GM18868 (cell line): ENCODE measurements at regions not wholly inside any gene's neighbourhood (a gene's known extent, or its start where the extent isn't known, plus 50 kb on each side); places are given as distances from the start of the nearest gene placed in this dataset.
"Not testable (repeated sequence)": the region's sequence is repeated elsewhere in the genome, so short reads cannot be mapped to it uniquely, and the experiment has no call there.

Source experiments
- ATAC-seq: cut with Tn5 transposase; IDR thresholded peaks from one replicate; pipeline ENCODE4 v1.9.1; 2021; ENCODE audit warnings: mild to moderate bottlenecking, moderate library complexity; ENCODE audit not compliant: unreplicated experiment

DNA sequence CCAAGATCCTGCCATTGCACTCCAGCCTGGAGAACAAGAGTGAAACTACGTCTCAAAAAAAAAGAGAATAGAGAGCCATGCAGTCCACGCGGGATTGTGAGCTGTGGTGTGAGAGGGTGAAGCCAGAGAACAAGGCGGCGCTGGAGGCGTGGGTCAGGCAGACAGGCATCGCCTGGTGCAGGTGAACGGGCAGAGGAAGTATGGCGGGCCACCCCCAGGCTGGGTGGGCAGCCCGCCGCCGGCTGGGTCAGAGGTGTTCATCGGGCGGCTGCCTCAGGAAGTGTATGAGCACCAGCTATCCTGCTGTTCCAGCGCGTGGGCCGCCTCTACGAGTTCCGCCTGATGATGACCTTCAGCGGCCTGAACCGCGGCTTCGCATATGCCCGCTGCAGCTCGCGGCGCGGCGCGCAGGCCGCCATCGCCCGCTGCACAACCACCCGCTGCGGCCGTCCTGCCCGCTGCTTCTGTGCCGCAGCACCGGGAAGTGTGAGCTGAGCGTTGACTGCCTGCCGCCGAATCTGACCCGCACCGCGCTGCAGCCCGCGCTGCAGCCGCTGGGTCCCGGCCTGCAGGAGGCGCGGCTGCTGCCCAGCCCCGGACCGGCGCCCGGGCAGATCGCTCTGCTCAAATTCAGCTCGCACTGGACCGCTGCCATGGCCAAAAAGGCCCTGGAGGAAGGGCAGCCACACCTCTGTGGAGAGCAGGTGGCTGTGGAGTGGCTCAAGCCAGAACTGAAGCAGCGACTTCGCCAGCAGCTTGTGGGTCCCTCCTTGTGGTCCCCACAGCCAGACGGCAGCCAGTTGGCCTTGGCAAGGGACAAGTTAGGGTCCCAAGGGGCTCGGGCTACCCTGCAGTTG, 95.5 kb upstream of the PLEKHM1 start:
- not testable (repeated sequence) for ATAC-seq

GRCh38 chr17:45586651-45586934, 96.1 kb upstream of the PLEKHM1 start:
- ATAC-seq: not testable (repeated sequence)

- not testable (repeated sequence) for ATAC-seq
Observed at GRCh38 chr17:45592433-45592923, 102.0 kb upstream of the PLEKHM1 start.

GRCh38 chr17:45596347-45596746, 105.8 kb upstream of the PLEKHM1 start:
- not testable (repeated sequence) for ATAC-seq

DNA sequence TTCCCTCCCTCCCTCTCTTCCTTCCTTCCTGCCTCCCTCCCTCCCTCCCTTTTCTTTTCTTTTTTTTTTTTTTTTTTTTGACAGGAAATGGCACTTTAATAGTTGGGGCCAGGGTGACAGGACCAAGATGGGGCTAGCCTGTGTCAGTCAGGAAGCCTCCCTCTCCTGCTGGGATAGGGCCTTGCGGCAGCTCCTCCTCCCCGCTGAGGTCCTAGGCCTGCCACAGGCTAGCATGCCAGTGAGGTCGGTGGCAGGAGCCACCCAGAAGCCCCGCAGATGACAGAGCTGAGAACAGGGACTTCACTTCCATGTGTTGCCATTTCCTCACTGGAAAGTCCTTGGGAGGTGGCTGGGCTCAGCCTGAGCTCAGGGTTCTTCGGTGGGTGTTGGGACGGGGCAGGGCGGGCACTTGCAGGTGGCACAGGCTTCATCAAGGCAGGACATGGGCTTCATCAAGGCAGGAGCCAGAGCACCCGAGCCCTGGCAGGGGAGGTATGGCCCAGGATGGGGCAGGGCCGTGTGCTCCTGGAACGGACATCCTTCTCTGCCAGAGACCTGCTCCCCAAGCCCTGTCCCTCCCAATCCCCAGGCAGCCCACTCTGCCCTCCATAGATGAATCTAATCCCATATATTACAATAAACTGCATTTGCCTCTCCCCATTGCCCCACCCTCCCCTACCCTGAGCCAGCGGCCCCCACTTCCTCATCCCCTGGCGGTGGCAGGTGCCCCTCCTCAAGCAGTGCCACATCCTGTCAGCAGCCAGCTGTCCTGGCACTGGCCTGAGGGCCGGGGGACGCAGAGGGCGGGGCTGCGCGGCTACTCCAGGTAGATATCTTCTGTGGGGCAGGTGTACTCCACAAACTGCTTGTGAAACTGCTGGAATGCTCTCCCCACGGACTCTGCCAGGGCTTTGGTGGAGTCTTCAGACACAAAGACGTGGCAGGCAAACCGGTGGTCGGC, 109.8 kb upstream of the PLEKHM1 start:
- not testable (repeated sequence) for ATAC-seq

DNA sequence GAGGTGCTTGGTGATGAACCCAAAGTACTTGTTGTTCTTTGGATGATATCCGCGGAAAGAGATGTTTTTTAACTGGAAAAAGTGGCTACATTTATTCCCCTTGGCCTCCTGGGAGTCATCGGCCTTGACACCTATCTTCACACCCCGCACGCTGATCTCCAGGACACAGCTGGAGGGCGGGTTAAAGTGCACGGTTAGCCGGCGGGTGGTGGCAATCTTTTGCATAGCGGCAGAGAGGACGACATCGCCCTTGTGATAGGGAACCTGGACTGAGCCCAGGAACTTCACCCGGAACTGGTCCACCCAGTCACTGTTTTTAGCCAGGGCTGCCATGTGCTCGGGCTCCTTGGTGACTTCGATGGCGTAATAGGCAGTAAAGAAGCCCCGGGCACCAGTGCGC, 110.5 kb upstream of the PLEKHM1 start:
- ATAC-seq: not testable (repeated sequence)

DNA sequence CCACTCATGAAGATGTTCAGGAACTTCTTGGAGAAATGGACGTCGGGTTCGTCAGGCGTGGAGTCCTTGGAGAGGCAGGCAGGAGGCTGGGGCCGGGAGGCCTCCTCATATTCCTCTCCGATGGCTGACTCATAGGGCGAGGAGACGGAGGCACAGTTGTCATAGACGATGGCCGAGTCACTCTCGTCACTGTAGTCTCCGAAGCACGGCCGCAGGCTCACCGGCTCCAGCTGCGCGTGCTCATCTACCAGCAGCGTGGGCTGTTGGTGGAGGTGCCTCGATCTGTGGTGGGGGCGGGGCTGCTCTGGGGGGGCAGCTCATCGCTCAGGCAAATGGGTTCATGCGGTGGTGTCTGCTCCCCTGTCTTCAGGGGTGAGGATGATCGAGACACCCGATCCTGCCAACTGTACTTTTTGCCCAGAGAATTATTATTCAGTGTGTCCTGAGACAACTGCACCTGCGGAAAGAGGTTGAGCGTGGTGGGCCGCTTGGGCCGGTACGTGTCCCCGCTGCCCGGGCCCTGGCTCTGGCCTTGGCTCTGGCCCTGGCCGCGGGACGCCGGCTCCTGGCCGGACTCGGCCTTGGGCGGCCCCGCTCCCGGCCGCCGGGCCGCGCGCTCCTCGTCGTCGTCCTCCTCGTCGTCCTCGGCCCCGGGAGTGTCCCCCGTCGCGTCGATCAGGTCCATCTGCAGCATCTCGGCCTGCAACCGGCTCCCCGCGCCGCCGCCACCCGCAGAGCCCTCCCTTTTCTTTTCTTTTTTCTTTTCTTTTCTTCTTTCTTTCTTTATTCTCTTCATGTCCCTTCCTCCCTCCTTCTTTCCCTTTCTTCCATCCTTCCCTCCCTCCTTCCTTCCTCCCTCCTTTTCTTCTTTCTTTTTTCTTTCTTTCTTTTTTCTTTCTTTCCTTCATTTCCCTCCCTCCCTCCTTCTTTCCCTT, 111.4 kb upstream of the PLEKHM1 start:
- not testable (repeated sequence) for ATAC-seq

- not testable (repeated sequence) for ATAC-seq
Observed at GRCh38 chr17:45605751-45606150, 115.2 kb upstream of the PLEKHM1 start.

GRCh38 chr17:45619984-45620405, 129.5 kb upstream of the PLEKHM1 start:
- peak; percentile 98 for ATAC-seq

GRCh38 chr17:45620468-45620867, 129.9 kb upstream of the PLEKHM1 start:
- ATAC-seq: peak; percentile 32

GRCh38 chr17:45621087-45621486, 130.6 kb upstream of the PLEKHM1 start:
- not testable (repeated sequence) for ATAC-seq

GRCh38 chr17:45622295-45622694, 131.8 kb upstream of the PLEKHM1 start:
- ATAC-seq: not testable (repeated sequence)

DNA sequence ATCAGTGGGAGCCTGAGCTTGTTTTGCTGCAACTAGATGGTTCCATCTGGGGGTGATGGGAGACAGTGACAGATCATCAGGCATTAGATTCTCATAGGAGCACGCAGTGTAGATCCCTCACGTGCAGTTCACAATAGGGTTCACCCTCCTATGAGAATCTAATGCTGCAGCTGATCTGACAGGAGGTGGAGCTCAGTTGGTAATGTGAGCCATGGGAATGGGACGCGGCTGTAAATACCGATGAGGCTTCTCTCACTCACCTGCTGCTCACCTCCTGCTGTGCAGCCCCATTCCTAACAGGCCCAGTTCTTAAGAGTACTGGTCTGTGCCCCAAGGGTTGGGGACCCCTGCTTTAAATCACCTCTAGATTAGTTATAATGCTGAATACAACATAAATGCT, 137.5 kb upstream of the PLEKHM1 start:
- no peak for ATAC-seq

DNA sequence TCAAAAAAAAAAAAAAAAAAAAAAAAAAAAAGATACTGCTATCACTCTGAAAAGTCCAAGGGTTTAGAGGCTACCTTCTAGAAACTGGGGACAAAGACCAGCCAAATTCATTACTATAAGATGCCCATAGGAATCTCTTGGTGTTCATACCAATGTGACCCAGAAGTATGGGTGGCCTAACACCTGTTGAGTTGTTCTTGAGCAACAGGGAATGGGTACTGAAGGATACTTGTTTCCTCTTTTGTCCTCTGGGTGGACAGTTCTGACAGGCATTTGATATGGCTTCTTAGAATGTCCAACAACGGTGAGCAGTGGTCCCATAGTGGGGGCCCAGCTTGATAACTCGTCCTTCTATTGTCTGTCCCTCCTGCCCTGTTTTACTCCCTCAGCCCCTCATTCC, 141.4 kb upstream of the PLEKHM1 start:
- ATAC-seq: no peak

DNA sequence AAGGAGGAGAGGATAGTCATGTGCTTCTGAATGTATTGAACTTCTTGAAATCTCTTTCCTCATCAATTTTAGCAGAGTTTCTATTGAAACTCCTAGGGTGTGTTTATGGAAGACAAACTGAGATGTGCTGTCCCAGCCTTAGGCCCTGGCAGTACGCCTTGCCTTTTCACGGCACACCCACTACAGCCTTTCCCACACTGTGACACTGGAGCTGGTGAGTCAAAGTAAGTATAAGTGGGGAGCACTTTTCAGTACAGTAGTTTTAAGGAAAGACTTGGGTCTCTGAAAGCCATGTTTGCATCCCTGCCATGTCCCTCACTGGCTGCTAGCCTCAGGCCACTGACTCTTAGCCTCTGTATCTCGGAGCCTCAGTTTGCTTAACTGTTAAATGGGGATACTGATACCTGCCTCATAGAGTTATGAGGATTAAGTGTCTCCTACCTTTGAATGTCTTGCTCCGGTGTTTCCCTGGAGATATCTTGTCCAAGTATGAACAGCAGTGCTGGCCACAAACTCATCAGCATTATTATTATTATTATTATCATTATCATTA, 144.7 kb upstream of the CRHR1 start:
- ATAC-seq: no peak

- ATAC-seq: no peak
Observed at GRCh38 chr17:45640141-45640850, 143.8 kb upstream of the CRHR1 start.

DNA sequence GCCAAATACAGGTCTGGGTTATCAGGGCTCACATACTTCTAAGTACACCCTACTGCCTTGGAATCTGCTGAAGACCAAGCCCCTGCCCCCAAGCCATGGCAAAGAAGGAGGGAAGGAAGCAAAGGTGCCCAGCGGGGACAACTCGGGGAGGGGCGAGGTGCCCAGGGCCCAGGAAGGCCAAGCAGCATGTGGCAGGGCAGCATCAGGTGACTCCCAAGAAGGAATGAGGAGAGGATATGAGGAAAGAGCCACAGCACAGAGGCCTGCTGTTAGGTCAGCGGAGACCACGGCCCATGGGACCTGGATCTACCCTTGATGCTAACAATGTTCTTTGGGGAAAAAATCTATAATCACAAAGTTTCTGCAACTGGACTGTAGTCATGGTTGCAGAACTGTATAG, 142.6 kb upstream of the CRHR1 start:
- no peak for ATAC-seq

DNA sequence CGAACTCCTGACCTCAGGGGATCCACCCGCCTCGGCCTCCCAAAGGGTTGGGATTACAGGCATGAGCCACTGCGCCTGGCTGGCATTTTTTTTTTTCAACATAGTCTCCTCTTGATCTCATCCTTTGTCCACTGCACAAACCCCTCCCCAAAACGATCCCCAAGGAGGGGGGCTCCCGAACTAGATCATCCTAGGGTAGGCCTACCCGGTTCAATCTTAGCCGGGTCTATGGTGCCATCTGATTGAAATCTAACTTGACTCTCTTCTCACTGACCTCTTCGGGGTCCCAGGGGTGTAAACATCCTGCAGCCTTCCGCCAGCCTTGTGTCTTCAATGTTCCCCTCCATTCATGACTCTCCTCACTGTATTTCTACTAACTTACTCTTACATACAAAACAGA, 140.5 kb upstream of the CRHR1 start:
- ATAC-seq: no peak

DNA sequence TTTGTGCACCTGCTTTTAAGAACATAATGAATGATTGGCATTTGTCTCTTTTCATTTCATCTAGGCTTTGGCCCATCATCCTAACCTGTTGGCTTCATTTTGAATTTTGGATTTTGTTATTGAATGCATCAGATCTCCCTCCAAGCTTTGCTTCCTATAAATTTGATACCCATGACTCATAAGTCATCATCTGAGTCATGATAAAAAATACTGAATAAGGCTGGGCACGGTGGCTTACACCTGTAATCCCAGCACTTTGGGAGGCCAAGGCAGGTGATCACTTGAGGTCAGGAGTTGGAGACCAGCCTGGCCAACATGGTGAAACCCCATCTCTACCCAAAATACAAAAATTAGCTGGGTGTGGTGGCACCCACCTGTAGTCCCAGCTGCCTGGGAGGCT, 139.5 kb upstream of the CRHR1 start:
- ATAC-seq: not testable (repeated sequence)

- no peak for ATAC-seq
Observed at GRCh38 chr17:45645330-45645729, 138.8 kb upstream of the CRHR1 start.
